ENCODE measurements at regions not wholly inside any gene's neighbourhood (a gene's known extent, or its start where the extent isn't known, plus 50 kb on each side); places are given as distances from the start of the nearest gene placed in this dataset.
"Not testable (repeated sequence)": the region's sequence is repeated elsewhere in the genome, so short reads cannot be mapped to it uniquely, and the experiment has no call there.

DNA sequence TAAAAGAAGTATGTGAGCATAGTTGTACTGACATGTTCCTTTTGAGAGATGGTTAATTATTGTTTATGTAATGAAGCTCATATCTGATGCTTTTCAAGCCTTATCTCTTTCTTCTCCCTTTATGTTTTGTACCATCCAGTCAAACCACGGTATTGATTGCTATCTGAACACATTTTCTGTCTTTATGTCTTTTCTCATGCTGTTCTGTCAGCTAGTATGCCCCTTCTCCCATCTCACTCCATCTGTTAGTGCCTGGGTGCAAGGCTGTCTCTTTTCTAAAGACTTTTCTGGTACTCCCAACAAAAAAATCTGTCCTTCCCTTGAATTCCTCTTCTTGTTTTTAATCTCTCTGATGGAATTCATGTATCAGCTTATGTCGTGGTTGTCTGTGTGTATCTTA, 883.8 kb upstream of the IGFBP7 start:
- DNase-seq, result no peak

DNA sequence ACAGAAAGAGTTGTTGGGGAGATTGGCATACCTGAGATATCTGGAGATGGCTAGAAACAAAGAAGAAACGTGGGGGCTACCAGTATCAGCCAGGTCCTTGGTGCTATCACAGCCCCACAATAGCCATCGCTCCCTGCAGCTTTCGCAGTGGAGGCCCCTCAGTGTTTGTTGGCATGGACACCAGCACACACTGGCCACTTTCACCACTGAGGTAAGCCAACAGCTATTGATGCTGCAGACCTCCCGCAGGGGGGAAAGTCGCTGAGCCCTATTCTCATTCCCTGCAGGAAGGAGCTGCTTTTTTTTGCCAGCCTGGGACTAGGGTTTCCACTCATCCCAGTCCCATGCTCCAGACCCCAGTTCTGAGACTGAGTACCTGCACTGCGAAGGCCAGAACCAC, 879.2 kb upstream of the IGFBP7 start:
- no peak for DNase-seq

DNA sequence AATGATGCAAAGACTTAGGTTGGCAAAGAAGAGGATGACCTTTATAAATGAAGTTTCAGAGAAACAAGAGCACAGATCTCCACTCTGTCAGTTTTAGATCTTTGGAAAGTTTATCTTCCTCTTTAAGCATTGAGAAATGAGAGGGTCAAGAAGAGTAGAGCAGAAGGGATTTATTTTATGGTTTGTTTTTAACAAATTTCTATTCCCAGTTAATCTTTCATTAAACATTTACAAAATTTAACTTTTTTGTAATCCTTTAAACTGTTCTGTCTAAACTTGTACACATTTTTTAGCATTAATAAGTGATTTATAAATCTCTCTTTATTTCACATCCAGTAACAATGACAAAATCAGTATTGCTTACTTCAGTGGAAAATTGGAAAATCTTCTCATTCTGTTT, 875.0 kb upstream of the IGFBP7 start:
- no peak for DNase-seq

DNA sequence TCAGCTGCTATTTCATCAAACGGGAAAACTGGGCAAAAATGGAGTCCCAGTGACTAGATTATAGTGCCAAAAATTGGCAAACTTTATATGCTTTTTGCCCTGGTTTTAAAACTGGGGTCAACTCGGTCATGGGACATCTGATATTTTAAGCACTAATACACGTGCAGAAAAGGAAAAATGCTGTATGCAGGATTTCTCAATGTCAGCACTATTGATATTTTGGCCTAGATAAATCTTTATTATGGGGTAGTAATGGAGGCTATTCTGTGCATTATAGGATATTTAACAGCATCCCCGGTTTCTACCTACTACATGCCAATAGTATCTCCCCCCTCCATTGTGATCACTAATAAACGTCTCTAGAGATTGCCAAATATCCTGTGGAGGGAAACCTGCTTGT, 870.9 kb upstream of the IGFBP7 start:
- DNase-seq, result no peak

GRCh38 chr4:57974821-57975220, 864.6 kb upstream of the IGFBP7 start:
- DNase-seq, result no peak

DNA sequence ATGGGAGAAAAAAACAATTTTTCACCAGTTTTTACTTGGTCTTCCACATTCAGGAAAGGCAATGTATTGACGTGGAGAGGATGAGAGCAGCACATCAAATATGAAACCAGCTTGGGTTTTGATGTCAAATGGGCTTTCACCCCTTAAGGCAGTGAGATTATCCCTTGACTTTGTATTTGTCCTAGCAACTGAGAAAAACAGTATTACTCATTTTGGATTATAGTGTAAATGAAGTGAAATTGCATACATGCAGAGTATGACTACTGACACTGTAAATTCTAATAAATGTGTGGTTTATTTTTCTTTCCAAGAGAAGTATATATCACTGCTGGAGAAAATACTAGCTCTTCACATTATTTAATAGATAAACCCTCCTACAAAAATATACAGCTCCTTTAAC, 863.6 kb upstream of the IGFBP7 start:
- no peak for DNase-seq

DNA sequence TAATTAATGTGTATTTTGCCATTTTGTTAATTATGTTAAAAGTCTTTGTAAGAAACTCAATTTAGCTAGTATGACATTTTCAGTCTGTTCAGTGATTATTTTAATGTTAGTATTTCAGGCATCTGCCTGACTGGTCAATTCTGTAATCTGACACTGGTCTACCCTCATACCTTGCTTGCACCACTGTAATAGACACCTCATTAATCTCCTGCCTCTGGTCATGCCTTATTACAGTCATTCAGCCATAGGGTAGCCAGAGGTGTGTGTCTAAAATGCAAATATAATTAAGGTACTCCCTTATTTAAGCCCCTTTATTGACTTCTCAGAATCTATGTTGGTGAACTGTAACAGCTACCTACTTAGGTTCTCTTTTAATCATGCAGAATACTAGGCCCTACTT, 861.1 kb upstream of the IGFBP7 start:
- no peak for DNase-seq

- DNase-seq, result no peak
Measured at GRCh38 chr4:57966987-57967760, 857.0 kb upstream of the IGFBP7 start.

- DNase-seq, result not testable (repeated sequence)
Measured at GRCh38 chr4:57965431-57965830, 855.2 kb upstream of the IGFBP7 start.

DNA sequence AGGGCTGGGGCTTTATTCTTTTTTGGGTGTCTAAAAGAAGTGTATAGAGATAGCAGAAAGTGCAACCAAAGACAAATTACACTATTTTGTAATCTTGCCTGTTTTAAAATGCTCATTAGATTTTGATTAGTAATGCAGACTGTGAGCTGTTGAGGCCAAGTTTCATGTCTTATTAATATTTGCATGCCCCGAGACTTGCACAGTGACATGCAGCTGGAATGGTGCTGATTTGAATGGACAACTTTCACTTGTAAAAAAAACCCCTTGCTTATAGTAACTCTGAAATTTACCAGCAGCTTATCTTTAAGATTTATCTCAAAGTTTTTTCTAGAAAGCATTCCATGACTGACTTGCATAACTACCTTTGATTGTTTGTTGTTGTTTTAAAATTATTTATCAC, 835.1 kb upstream of the IGFBP7 start:
- DNase-seq, result no peak

DNA sequence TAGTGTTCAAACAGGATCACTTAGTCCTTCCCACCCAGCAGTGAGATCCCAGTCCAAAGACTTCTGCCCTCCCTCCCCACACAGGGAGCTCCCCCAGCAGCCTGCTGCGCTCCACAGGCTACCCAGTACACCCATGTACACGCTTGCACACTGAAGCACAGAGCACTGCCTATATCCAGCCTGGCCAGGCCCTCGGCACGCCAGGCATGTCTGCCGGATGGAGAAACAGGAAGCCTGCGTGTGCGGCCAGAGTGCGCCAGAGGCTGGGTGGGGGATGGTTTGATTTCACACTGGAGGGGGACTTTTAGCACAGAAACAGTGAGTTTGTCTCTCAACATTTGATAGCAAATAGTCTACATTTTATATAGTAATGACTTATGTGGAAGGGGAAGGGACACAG, 833.5 kb upstream of the IGFBP7 start:
- DNase-seq, result peak; percentile 42

DNA sequence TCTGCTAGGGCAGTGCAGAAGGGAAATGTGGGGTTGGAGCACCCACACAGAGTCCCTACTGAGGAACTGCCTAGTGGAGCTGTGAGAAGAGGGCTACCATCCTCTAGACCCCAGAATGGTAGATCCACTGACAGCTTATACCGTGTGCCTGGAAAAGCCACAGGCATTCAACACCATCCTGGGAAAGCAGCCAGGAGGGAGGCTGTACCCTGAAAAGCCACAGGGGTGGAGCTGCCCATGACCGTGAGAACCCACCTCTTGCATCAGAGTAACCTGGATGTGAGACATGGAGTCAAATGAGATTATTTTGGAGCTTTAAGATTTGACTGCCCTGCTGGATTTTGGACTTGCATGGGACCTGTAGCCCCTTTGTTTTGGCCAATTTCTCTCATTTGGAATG, 827.1 kb upstream of the IGFBP7 start:
- DNase-seq, result not testable (repeated sequence)

GRCh38 chr4:57926311-57926710, 816.1 kb upstream of the IGFBP7 start:
- DNase-seq, result no peak

- no peak for DNase-seq
Measured at GRCh38 chr4:57924951-57925350, 814.8 kb upstream of the IGFBP7 start.

DNA sequence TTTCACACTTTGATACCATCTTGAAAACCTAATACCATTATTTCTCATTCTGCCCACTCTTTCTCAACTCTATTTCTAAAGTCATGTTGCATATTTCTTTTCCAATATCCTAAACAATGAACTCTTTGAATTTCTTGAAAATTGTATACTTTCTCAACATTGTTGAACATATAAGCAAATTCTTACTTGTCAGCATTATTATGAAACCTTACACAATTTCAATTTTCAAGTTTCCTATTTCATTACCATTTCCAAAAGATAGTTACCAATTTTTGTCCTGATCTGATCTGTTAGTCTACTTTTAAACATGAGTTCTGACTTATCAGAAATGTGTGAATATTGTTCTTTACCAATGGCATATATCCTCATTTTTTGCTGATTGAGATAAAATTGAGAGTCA, 806.3 kb upstream of the IGFBP7 start:
- DNase-seq, result no peak

DNA sequence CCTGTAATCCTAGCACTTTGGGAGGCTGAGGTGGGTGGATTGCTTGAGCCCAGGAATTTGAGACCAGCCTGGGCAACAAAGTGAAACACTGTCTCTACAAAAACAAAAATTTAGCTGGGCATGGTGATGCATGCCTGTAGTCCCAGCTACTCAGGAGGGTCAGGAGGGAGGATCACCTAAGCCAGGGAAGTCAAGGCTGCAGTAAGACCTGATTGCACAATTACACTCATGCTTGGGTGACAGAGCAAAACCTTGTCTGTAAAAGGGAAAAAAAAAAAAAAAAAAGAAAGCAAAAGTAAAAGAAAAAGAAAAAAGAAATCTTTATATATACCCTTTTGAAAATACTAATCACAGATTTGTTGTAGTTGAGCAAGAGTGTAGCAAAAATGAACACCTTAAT, 801.0 kb upstream of the IGFBP7 start:
- DNase-seq, result no peak

- DNase-seq, result no peak
Measured at GRCh38 chr4:57910151-57910550, 800.0 kb upstream of the IGFBP7 start.

DNA sequence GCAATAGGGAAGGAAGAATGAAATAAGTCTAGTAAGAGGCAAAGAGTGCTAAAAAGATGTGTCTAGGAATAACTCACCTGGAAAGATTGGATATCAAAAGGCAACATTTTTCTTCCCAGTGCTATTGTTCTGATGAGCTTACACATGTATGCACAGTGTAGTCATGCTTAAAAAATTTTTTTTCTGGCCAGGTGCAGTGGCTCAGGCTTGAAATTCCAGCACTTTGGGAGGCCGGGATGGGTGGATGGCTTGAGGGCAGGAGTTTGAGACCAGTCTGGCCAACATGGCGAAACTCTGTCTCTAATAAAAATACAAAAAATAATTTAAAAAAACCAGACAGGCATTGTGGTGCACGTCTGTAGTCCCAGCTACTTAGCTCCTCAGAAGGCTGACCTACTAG, 795.8 kb upstream of the IGFBP7 start:
- no peak for DNase-seq

GRCh38 chr4:57877047-57877458, 766.9 kb upstream of the IGFBP7 start:
- no peak for DNase-seq

DNA sequence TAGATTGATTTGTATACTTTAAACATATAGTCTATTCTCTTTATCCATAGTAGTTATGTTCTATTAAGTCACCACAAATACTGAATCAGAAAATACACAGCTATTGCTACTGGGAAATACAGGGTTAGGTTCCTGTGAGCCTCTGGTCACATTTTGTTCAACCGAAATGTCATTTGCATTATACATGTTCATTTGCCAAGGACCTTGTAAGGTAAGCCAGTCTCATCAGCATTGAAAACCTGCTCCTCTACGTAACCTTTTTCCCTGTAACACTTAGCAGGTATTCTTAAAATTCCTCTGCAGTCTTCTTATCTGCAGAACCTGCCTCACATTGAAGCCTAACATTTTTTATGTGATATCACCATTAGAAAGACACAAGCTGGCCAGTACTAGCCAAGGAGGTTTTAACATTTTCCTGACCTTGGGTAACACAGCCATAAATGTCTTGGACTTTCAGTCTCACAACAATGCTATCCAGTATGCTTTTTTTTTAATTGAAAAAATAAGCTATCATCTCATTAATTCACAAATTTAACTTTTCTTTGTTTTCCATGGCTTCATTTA, 765.7 kb upstream of the IGFBP7 start:
- DNase-seq, result no peak

GRCh38 chr4:57866468-57867171, 756.4 kb upstream of the IGFBP7 start:
- no peak for DNase-seq

- DNase-seq, result no peak
Measured at GRCh38 chr4:57865264-57865663, 755.1 kb upstream of the IGFBP7 start.

DNA sequence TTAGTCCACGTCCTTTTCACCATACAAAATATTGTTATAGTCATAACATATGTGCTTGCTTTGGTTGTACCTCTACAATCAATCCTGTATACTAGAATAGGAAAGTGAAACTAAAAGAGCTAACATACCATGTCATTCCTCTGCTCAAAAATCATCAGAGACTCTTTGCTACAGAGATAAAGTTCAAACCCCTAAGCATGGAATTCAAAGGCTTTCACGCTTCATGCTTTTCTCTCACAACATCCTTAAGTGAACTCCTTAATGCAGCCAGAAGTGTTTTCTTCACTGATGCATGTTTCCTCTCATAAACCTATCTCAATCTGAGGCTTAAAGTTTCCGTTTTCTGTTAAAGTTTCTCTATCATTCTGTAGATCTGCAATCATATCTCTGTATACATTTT, 744.6 kb upstream of the IGFBP7 start:
- no peak for DNase-seq

DNA sequence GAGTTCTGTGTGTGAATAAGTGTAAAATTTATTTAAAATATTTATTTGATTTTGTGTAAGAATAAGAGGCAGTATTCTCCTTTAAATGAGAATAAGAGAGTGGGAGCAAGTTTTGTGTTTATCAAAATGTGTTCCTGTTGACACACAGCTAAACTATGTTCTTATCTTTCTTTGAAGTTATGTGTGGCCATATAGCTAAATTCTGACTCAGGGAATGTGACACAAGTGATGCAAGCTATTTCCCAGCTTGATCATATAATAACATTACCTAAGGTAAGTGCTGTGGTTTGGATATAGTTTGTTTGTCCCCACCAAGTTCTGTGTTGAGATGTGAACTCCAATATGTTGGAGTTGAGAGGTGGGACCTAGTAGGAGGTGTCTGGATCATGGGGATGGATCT, 740.0 kb upstream of the IGFBP7 start:
- DNase-seq, result no peak
